ENCODE measurements at regions not wholly inside any gene's neighbourhood (a gene's known extent, or its start where the extent isn't known, plus 50 kb on each side); places are given as distances from the start of the nearest gene placed in this dataset.
"Not testable (repeated sequence)": the region's sequence is repeated elsewhere in the genome, so short reads cannot be mapped to it uniquely, and the experiment has no call there.

DNA sequence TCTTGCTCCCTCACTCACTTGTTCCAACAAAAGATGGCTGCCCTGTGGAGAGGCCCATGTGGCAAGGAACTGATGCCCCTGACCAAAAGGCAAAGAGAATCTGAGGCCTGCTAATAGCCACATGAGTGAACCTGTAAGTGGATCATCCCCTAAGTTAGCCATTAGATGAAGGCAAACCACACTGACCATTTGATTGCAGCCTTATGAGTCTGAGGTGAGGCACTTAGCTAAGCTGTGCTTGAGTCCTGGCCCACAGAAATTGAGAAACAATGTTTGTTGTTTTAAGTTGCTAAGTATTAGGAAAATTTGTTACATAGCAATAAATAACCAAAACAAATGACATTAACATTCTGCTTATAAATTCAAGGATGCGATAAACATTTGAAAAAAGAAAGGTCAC lies 100.1 kb upstream of the BET1 start:
- no peak for DNase-seq (ENCODE audit: low read depth in 3 of 3, low spot score in 1 of 3)

DNA sequence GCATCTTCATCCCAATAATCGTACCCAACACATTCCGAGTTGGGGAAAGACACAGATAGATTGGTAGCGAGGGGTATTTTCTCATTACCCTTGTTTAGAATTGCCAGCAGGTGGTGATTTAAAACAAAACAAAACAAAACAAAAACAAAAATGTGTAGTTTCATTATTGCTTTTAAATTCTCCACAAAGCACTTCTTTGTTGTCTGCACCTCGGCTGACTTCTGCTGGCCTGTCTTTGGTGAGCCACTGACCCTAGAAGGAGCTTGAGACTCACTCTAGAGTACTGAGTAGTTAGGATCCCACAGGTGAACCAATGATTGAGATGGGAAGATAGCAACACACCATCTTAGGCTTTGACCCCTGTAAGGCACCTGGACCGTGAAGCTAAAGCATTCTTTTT lies 105.4 kb upstream of the BET1 start:
- no peak for DNase-seq (ENCODE audit: low read depth in 3 of 3, low spot score in 1 of 3)

DNA sequence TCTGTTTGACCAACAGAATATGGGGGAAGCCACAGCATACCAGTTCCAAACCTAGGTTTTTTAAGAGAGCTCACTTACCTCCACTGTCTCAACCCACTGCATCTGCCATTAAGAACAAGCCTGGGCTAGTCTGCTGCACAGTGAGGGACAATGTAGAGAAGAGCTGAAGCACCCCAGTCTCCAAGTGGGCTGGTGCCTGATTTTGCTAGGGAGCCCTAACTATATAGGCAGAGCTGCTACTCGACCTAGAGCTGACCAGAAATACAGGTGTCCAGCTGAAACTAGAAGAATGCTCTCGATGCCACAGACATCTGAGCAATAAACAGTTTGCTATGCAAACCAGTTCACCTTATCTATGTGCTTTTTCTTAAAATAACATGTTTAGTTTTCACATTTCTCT lies 106.9 kb upstream of the BET1 start:
- no peak for DNase-seq (ENCODE audit: low read depth in 3 of 3, low spot score in 1 of 3)

DNA sequence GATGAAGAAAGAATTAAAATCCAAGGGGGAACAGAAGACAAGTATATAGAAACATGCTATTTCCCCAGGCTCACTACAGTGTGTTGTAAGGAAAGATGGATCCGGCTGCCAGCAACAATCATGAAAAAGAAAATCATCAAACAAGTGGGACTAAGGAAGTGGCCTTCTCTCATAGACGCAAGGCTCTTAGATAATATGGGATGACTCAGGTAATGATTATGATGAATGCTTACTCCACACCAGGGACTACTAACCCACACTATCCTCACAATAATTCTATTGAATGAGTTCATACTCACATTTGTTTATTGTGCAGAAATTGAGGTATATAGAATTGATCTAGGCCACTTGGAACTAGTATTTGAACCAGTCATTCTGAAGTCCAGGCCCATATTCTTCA lies 111.2 kb upstream of the BET1 start:
- DNase-seq (ENCODE audit: low read depth in 3 of 3, low spot score in 1 of 3), result no peak

DNA sequence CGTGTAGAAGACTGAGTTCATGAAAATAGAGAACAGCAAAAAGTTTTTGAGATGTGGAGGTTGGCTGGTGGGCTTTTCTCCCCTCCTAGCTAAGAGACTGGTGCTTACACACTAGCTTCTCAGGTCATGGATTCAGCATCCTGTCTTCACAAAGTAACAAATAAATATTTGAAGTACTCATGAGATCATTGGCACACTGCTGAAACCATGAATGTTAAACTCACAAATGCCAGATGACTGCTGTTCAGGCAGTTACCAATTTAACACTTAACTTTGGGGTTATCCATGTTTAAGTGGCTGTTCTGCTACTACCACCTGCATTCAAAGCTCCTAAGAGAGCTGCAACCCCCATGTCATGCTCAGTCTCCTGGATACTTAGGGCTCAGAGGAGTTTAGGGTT lies 119.0 kb upstream of the BET1 start:
- DNase-seq (ENCODE audit: low read depth in 3 of 3, low spot score in 1 of 3), result no peak

DNA sequence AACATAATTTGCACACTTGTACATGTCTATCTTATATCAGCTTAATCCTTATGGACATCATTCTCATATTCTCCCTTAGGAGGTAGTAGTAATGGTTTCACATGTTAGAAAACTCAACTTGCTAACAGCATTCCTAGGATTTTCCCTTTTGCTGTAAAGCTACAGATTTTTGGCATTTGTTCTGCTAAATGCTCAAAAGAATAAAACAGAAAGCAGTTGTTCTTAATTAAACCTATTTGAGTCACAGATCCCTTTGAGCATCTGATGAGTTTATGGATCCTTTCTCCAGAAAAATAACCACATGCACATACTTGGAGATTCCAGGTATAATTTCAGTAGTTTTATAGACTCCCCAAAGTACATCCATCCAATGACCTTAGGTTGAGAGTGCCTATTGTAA lies 122.9 kb upstream of the BET1 start:
- no peak for DNase-seq (ENCODE audit: low read depth in 3 of 3, low spot score in 1 of 3)

DNA sequence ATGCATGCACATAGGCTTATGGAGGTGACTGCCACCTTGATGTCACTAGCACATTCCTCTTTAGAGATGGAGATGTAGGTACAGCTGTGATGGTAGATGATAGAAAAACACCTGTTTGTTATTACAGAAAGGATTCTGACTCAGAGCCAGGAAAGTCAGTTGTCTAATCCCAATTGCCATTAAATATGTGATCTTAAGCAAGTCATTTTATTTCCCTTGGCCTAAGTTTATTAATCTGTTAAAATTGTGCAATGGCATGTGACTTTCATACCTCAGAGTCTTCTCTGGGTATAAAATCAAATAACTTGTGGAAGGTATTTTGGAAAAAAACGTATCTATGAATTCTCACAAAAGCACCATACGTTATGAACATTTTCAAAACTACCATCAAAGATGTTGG lies 123.9 kb upstream of the BET1 start:
- no peak for DNase-seq (ENCODE audit: low read depth in 3 of 3, low spot score in 1 of 3)

DNA sequence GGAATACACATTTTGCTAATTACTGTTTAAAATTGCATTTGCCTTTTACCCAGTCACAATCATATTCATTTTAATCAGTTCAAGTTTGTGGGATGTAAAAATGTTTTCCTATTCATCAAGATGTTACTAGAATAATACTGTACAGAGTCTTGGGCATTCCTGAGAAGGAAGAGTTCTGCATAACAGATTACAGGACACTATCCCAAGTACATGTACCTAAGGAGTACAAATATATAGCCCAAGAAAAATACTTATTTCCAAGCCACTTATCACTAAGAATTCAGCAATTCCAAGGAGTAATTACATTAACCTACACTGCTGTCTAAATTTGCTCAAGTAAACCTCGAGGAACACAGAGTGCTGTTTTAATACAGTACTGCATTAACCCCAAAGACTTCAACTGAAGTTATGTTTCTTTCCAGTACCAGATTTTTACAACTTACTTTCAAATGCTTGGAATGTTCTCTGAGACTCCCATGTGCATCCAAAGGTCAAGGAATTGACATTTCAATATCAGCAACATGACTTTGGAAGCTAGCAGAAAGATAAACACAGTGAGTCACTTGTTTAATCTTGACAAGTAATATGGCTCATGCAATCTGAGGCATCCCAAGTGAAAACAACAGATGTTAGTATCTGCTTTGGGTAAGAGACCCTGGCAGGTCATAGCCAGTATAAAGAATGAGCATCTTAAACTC lies 125.4 kb upstream of the BET1 start:
- no peak for DNase-seq (ENCODE audit: low read depth in 3 of 3, low spot score in 1 of 3)

DNA sequence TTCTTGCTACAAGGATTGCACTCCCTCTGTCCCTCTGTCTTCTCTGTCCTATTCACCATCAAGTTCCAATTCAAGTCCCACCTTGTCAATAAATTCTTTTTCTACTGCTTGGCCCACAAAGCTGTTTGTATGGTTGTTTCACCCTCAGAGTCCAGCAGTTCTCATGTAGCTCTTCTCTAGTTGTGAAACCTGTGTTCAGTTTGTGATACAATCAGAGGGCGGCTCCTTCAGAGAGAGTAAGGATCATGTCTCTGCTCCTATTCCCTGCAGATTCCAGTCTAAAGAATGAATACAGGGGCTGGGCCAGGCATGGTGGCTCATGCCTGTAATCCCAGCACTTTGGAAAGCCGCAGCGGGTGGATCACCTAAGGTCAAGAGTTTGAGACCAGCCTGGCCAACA lies 126.6 kb upstream of the BET1 start:
- no peak for DNase-seq (ENCODE audit: low read depth in 3 of 3, low spot score in 1 of 3)

DNA sequence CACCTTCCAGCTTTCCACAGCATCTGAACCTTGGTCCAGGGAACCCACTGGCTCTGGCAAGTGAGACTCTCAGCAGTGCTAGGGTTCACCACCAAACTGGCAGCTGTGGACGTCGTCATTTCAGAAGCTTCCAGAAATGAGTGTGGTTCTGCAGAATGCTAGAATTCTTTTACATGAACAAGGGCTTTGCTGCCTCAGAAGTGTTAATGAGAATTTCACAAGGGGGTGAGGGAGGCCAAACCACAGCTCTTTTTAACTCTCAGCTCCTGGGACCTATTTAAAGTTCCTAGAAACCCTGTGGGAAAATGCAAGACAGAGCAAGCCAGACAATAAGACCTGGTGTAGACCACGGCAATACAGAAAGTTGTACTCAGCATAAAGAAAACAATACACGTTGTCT lies 129.3 kb upstream of the BET1 start:
- DNase-seq (ENCODE audit: low read depth in 3 of 3, low spot score in 1 of 3), result no peak

DNA sequence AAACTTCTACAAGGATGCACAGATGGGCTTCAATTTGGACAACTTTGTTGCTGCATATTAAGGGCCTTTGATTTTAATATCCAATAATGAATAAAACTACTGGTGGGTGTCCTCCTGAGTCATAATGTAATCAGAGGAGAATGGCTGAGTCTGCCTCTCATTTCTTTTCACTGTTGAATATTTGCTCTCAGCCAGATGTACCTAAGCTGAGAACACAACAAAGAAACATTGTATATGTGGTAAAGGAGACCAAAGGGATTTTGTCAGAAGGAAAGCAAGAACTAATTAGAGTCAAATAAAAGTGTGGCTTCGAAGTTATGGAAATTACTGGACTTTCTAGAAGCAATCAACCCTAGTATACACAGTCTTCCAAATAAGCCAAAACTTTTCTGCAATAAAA lies 131.0 kb upstream of the BET1 start:
- no peak for DNase-seq (ENCODE audit: low read depth in 3 of 3, low spot score in 1 of 3)

DNA sequence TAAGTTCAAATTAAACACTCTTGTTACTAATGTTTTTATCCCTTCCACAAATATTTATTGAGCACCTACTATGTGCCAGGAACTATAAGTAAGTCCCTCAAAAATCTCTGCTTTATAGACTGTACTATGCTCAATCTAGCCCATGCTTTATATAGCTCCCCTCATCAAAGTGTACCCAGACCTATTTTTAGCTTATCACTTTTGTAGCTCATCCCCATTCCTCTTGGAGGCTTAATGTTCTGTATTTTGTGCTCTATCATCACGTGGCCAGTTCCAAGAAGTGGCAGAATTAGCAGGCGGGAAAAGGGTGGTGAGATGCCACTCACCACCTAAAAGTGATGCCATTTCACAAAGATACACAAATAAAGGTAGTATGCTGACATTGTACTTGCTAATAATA lies 138.1 kb upstream of the BET1 start:
- no peak for DNase-seq (ENCODE audit: low read depth in 3 of 3, low spot score in 1 of 3)

DNA sequence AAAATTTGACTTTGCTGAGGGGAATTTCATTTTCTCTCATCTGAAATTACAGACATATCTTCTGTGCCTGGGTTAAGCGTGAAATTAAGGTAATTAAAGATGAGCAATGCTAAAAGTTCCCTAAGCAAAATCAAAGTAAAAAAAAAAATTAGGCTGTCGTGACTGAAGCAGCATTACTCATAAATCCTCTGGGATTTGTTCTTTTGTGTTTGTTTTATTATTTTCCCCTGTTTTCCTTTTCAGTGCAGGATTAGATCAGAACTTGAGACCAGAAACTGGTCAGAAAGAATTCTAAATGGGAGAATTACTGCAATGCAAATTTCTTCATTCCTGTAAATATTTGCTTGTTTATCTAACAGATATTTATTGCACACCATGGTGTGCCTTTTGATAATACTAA lies 141.4 kb upstream of the BET1 start:
- DNase-seq (ENCODE audit: low read depth in 3 of 3, low spot score in 1 of 3), result no peak

DNA sequence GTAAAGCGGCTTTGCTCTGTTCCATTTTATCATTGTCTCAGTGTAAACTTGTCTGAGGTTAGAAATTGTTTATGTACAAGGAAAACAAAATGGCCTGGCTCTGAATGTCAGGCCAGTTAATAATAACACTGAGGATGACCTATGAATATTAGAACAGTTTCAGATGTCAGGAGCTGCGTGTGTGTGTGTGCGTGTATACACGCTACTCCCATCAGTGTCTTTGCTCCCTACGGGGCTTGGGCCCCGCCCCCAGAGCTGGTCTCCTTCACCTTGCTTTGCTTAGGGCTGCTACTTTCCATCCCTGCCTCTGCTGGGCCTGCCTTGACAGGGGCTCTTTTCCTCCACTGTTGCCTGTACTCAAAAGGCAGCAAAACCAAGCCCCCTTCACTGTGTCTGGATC lies 142.3 kb upstream of the BET1 start:
- DNase-seq (ENCODE audit: low read depth in 3 of 3, low spot score in 1 of 3), result no peak

DNA sequence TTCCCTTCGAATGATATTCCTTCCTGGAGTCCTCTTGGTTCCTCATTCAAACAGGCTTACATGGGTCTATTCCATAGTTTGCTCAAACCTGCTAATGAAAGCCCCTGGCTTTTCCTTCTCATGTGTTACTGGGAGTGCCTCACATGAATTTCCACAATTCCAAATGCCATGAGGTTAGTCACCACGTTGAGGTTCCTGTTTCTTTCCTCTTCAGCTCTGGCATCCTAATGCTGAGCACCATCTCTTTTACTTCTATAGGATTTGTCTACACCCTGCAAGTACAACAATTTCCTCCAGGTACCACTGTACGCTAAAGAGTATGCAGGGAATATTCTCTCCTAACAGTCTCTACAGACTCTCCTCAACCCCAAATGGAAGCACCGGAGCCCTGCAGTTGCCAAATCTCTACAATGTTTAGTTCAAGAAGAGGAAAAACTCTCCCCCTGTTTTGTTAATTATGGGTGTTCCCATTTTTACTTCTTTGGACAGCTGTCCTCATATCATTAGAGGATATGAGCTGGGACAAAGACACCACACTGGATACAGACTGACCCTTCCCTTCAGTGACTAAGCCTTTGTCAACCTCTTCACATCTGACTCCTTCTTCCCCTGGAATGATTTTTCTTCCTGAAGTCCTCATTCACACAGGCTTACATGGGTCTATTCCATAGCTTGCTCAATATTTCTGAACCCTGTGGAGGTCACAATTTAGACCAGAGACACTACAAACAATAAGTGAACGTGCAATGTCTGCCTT lies 145.8 kb upstream of the BET1 start:
- no peak for DNase-seq (ENCODE audit: low read depth in 3 of 3, low spot score in 1 of 3)

DNA sequence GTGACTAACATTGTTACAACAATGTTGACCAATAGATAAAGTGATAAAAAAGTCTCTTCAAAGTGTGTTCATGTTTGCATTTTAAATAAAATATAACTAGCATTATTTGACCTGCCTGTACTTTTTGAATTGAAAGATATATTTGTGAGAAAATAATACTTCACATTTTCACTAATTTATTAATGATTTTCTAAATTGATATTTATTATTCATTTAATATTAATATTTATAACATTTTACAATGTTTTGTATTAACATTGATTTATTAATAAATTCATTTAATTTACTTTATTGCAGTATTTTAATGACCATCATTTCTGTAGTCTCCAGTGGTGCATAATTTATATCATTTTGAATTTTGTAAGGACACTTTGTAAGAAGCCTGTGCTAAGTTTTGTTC lies 150.0 kb upstream of the BET1 start:
- no peak for DNase-seq (ENCODE audit: low read depth in 3 of 3, low spot score in 1 of 3)

DNA sequence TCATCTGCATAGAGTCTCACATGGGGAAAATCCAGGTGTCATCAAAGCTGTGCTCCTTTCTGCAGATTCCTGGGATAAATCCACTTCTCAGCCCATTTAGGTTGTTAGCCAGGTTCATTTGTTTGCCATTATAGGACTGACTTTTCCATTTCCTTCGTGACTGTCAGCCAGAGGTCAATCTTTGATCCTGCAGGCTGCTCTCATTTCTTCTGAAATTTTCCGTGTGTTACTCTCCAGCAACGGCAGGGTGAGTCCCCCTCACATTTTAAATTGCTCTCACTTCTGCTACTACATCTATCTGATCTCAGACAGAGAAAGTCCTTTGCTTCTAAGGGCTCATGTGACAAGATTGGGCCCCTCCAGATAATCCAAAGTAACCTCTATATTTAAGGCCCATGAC lies 150.7 kb upstream of the BET1 start:
- DNase-seq (ENCODE audit: low read depth in 3 of 3, low spot score in 1 of 3), result no peak

DNA sequence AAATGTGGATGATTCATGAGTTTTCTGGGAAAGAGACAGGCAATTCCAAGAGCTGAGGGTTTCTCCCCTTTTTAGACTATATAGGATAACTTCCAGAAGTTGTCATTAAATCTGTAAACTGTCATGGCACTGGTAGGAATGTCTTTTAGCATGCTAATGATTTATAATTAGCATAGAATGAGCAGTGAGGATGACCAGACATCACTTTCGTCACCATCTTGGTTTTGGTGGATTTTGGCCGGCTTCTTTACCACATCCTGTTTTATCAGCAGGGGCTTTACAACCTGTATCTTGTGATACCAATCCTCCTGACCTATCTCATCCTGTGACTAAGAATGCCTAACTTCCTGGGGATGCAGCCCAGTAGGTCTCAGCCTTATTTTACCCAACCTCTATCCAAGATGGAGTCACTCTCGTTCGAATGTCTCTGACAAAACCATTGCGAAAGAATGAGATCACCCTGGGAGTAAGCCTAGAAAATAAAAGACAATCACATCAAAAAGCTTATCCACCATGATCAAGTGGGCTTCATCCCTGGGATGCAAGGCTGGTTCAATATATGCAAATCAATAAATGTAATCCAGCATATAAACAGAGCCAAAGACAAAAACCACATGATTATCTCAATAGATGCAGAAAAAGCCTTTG lies 153.6 kb upstream of the BET1 start:
- not testable (repeated sequence) for DNase-seq (ENCODE audit: low read depth in 3 of 3, low spot score in 1 of 3)

DNA sequence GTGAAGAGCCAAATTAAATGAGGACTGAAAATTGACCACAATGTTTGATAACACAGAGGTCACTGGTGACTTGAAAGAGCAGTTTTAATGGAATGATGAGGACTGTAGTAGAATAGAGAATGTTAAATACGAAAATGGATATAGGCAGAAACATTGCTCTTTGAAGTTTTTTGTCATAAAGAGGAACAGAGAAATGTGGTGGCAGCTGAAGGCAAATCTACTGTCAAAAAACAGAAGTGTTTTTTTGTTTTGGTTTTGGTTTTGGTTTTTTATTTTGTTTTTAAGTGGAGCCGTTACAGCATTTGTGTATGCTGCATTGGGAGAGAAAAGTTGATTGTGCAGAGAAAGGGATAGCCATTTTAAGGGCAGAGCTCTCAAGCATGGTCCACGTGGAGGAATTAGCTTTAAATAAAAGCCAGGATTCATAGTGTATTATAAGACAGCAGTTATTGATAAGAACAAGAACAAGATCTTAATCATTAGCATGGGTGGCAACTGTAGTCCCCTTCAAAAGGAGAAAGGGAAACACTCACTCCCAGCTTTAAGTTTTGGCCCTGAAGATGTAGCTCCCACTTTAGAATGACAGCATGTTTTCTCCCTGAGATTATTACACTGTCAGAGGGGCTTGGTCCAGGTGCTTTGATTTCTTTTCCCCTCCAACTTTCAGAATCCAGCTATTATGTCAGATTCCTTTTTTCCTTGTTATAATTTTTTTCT lies 156.7 kb upstream of the BET1 start:
- no peak for DNase-seq (ENCODE audit: low read depth in 3 of 3, low spot score in 1 of 3)

DNA sequence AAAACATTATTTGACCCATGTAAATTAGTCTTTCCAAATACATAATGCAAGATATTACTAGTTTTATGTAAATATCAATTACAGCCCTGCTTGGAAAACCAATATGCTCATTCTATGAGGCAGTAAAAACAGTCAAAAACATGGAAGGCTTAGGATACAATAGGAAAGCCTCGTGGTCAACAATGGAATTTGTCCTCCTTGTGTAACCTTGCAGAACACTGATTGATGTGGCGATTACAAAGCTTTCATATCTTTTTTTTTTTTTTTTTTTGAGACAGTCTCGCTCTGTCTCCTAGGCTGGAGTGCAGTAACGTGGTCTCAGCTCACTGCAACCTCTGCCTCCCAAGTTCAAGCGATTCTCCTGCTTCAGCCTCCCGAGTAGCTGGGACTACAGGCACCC lies 157.3 kb upstream of the BET1 start:
- DNase-seq (ENCODE audit: low read depth in 3 of 3, low spot score in 1 of 3), result no peak

DNA sequence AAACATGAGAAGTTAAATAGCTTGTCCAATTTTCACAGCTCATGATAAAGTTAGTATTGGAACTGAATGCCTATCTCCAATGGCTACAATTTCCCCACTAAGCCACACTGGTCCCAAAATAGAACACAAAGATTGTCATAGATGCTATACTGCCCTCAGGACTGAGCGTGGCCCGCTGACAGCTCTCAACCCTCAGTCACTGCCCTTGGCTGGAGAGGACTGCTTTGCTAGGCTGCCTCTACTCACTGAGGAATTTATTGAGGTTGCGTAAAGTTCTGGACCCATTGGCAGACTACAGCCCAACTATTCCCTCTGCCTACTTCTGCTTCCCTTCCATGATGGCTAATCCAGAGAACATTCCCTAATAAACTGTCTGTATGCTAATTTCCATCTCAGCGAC lies 165.5 kb upstream of the BET1 start:
- no peak for DNase-seq (ENCODE audit: low read depth in 3 of 3, low spot score in 1 of 3)

DNA sequence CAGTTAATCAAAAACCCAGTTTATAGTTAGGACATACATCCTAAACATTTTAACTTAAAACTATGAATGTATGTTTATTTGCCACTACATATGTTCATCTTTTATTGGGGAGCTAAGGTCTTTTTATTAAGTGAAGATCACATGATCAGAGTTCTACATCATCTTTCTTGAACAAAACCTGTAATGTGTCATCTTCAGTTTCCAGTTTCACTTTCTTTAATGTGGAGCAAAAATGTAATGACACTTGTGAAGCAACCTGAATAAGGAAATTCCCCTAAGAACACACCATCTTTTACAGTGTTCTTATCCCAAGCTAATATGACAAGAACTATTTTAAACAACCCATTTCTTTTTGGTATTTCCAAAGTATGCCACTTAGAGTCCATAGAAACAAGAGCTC lies 166.7 kb upstream of the BET1 start:
- DNase-seq (ENCODE audit: low read depth in 3 of 3, low spot score in 1 of 3), result no peak
